ENCODE measurements at regions not wholly inside any gene's neighbourhood (a gene's known extent, or its start where the extent isn't known, plus 50 kb on each side); places are given as distances from the start of the nearest gene placed in this dataset.

GRCh38 chrX:118211891-118212816 lies 95.5 kb upstream of the KLHL13 start:
- no peak overlapping the region for H3K4me3 ChIP-seq (ENCODE audit: control insufficient read depth, low read depth, low read length)
- no peak for DNase-seq (ENCODE audit: low read depth)
- TF ChIP-seq, protein P1, sequence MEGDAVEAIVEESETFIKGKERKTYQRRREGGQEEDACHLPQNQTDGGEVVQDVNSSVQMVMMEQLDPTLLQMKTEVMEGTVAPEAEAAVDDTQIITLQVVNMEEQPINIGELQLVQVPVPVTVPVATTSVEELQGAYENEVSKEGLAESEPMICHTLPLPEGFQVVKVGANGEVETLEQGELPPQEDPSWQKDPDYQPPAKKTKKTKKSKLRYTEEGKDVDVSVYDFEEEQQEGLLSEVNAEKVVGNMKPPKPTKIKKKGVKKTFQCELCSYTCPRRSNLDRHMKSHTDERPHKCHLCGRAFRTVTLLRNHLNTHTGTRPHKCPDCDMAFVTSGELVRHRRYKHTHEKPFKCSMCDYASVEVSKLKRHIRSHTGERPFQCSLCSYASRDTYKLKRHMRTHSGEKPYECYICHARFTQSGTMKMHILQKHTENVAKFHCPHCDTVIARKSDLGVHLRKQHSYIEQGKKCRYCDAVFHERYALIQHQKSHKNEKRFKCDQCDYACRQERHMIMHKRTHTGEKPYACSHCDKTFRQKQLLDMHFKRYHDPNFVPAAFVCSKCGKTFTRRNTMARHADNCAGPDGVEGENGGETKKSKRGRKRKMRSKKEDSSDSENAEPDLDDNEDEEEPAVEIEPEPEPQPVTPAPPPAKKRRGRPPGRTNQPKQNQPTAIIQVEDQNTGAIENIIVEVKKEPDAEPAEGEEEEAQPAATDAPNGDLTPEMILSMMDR (IDR thresholded peaks at IDR 0.05; ENCODE audit: control insufficient read depth, insufficient read depth, low read depth, low read length, missing control alignments): no peak

DNA sequence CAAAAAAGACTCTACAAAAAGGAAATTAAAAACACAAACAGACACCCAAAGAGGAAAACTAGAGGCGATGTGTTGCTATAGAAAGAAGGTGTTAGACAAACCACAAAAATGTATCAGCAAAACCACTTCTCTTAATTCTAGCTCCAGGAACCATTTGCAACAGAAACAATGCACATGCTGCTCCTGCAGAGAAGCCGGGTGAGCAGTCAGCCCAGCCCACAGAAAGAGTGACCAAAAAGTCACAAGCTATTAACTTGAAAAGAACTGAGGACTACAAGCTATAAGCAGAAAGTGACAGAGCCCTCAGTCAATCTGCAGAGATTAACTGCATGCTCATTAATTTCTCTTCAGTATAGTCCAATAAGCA lies 96.2 kb upstream of the KLHL13 start:
- no peak overlapping the region for H3K4me3 ChIP-seq (ENCODE audit: control insufficient read depth, low read depth, low read length)
- DNase-seq (ENCODE audit: low read depth): no peak
- TF ChIP-seq, protein P1 (IDR thresholded peaks at IDR 0.05; ENCODE audit: control insufficient read depth, insufficient read depth, low read depth, low read length, missing control alignments): no peak

DNA sequence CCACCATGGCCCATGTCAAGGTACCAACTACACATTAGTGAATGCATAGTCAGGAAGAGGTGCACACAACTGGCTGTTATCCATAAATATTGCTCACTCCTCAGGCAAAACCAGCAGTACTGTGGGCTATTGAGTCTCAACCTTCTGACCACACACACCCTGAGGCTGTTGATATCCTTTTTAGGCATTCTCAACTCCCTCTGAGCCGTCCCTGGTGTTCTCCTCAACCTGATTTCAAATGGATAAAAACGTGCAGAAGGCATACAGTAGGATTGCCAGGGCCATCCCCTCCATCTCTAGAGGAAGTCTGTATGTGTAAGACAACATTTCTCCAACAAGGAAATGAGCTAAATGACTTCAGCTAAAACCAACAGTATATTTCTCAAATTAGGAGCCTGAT lies 98.7 kb upstream of the KLHL13 start:
- H3K4me3 ChIP-seq (ENCODE audit: control insufficient read depth, low read depth, low read length): no peak overlapping the region
- TF ChIP-seq, protein P1 (IDR thresholded peaks at IDR 0.05; ENCODE audit: control insufficient read depth, insufficient read depth, low read depth, low read length, missing control alignments): no peak
- DNase-seq (ENCODE audit: low read depth): no peak

GRCh38 chrX:118216087-118216486 lies 99.5 kb upstream of the KLHL13 start:
- H3K4me3 ChIP-seq (ENCODE audit: control insufficient read depth, low read depth, low read length): no peak overlapping the region
- no peak for DNase-seq (ENCODE audit: low read depth)
- TF ChIP-seq, protein P1 (IDR thresholded peaks at IDR 0.05; ENCODE audit: control insufficient read depth, insufficient read depth, low read depth, low read length, missing control alignments): no peak

GRCh38 chrX:118216509-118216908 lies 99.9 kb upstream of the KLHL13 start:
- no peak for DNase-seq (ENCODE audit: low read depth)
- TF ChIP-seq, protein P1 (IDR thresholded peaks at IDR 0.05; ENCODE audit: control insufficient read depth, insufficient read depth, low read depth, low read length, missing control alignments): no peak
- no peak overlapping the region for H3K4me3 ChIP-seq (ENCODE audit: control insufficient read depth, low read depth, low read length)

- DNase-seq (ENCODE audit: low read depth): no peak
- H3K4me3 ChIP-seq (ENCODE audit: control insufficient read depth, low read depth, low read length): no peak overlapping the region
- TF ChIP-seq, protein P1 (IDR thresholded peaks at IDR 0.05; ENCODE audit: control insufficient read depth, insufficient read depth, low read depth, low read length, missing control alignments): no peak
Measured at GRCh38 chrX:118218079-118218478, 101.5 kb upstream of the KLHL13 start.
